MM.1S (cell line): ENCODE measurements at regions not wholly inside any gene's neighbourhood (a gene's known extent, or its start where the extent isn't known, plus 50 kb on each side); places are given as distances from the start of the nearest gene placed in this dataset.

Source experiments
- DNase-seq: peaks from one replicate; pipeline ENCODE4 v3.0.0-alpha.2; 2015
- H2AFZ ChIP-seq: fragments of 300-600 bp; sonication (generic); 2 replicates; pipeline ENCODE4 v1.6.0; 2016; ENCODE audit warnings: antibody characterized with exemption, low read length
- H3F3A ChIP-seq: fragments of 300-600 bp; sonication (generic); 2 replicates; pipeline ENCODE4 v1.6.1; 2016; ENCODE audit warnings: mild to moderate bottlenecking, antibody characterized with exemption, low read length, moderate library complexity, mixed read lengths; ENCODE audit not compliant: insufficient read depth
- H3K27ac ChIP-seq: fragments of 300-600 bp; sonication (generic); 2 replicates; pipeline ENCODE4 v1.5.1; 2016; ENCODE audit warnings: mild to moderate bottlenecking, low read length
- H3K27me3 ChIP-seq: fragments of 300-600 bp; sonication (generic); replicated peaks from 2 replicates; pipeline ENCODE4 v1.6.0; 2016; ENCODE audit warnings: low read length; ENCODE audit not compliant: insufficient read depth
- H3K36me3 ChIP-seq: fragments of 300-600 bp; sonication (generic); replicated peaks from 2 replicates; pipeline ENCODE4 v1.6.1; 2016; ENCODE audit warnings: mild to moderate bottlenecking, low read length, mixed read lengths; ENCODE audit not compliant: insufficient read depth
- H3K4me1 ChIP-seq: fragments of 300-600 bp; sonication (generic); 2 replicates; pipeline ENCODE4 v1.6.1; 2016; ENCODE audit warnings: low read length, mixed read lengths
- H3K4me2 ChIP-seq: fragments of 300-600 bp; sonication (generic); 2 replicates; pipeline ENCODE4 v1.6.0; 2016; ENCODE audit warnings: low read depth, low read length
- H3K4me3 ChIP-seq: fragments of 300-600 bp; sonication (generic); 2 replicates; pipeline ENCODE4 v1.5.1; 2016; ENCODE audit warnings: low read length, mixed read lengths
- H3K79me2 ChIP-seq: fragments of 300-600 bp; sonication (generic); 2 replicates; pipeline ENCODE4 v1.6.1; 2016; ENCODE audit warnings: mixed run types, low read length, mixed read lengths
- H3K9ac ChIP-seq: fragments of 300-600 bp; sonication (generic); 2 replicates; pipeline ENCODE4 v1.6.1; 2016; ENCODE audit warnings: low read length, mixed read lengths
- H3K9me2 ChIP-seq: fragments of 300-600 bp; sonication (generic); replicated peaks from 2 replicates; pipeline ENCODE4 v1.6.1; 2016; ENCODE audit warnings: mild to moderate bottlenecking, low read length, mixed read lengths; ENCODE audit not compliant: insufficient read depth
- H3K9me3 ChIP-seq: fragments of 300-600 bp; sonication (generic); replicated peaks from 2 replicates; pipeline ENCODE4 v1.6.1; 2016; ENCODE audit warnings: mild to moderate bottlenecking, low read length, mixed read lengths; ENCODE audit not compliant: insufficient read depth
- H4K20me1 ChIP-seq: fragments of 300-600 bp; sonication (generic); 2 replicates; pipeline ENCODE4 v1.6.1; 2016; ENCODE audit warnings: mild to moderate bottlenecking, low read length, moderate library complexity, mixed read lengths; ENCODE audit not compliant: insufficient read depth
- EZH2 ChIP-seq: fragments of 300-600 bp; sonication (generic); optimal IDR thresholded peaks from 2 replicates; pipeline ENCODE3; 2017; ENCODE audit warnings: low read depth, mild to moderate bottlenecking, antibody characterized with exemption, low read length, mixed read lengths
- EZH2phosphoT487 ChIP-seq: fragments of 300-600 bp; sonication (generic); IDR thresholded peaks from 2 replicates; pipeline ENCODE4 v1.6.1; 2018; ENCODE audit warnings: antibody characterized with exemption, low read length
- TF ChIP-seq, protein P1 (sequence below): fragments of 300-600 bp; sonication (generic); IDR thresholded peaks from 2 replicates; pipeline ENCODE4 v1.5.1; 2016; ENCODE audit warnings: antibody characterized with exemption, low read length, mixed read lengths

DNA sequence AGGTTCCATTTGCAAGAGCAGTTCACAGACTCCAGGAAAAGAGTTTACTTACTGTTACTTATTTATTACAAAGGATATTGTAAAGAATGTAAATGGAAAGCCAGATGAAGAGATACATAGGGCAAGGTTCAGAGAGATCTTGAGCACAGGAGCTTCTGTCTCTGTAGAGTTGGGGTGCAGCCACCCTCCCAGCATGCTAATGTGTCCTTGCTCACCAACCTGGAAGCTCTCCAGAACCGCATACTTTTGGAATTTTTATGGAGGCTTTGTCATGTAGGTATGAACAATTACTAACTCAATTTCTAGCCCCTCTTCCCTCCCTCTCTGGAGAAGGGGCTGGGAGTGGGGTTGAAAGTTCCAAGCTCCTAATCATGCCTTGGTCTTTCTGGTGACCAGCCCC, 857.2 kb downstream of the RPA4 start:
- no peaks in the 10 kb centered on the region for H3K9me2 ChIP-seq
- H3K4me2 ChIP-seq: no peak overlapping the region
- TF ChIP-seq, protein P1, sequence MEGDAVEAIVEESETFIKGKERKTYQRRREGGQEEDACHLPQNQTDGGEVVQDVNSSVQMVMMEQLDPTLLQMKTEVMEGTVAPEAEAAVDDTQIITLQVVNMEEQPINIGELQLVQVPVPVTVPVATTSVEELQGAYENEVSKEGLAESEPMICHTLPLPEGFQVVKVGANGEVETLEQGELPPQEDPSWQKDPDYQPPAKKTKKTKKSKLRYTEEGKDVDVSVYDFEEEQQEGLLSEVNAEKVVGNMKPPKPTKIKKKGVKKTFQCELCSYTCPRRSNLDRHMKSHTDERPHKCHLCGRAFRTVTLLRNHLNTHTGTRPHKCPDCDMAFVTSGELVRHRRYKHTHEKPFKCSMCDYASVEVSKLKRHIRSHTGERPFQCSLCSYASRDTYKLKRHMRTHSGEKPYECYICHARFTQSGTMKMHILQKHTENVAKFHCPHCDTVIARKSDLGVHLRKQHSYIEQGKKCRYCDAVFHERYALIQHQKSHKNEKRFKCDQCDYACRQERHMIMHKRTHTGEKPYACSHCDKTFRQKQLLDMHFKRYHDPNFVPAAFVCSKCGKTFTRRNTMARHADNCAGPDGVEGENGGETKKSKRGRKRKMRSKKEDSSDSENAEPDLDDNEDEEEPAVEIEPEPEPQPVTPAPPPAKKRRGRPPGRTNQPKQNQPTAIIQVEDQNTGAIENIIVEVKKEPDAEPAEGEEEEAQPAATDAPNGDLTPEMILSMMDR: no peak
- TF ChIP-seq EZH2: no peak
- no peak for TF ChIP-seq EZH2phosphoT487
- no peak for DNase-seq
- H3K9me3 ChIP-seq: no peaks in the 10 kb centered on the region
- no peak overlapping the region for H2AFZ ChIP-seq
- no peak overlapping the region for H3K27ac ChIP-seq
- no peaks in the 10 kb centered on the region; the same call in 1 of the 2 replicates for H3K4me1 ChIP-seq
- no peaks in the 10 kb centered on the region for H3K79me2 ChIP-seq
- H3K36me3 ChIP-seq: no peaks in the 10 kb centered on the region
- H3K4me3 ChIP-seq: no peak overlapping the region
- H3F3A ChIP-seq: no peaks in the 10 kb centered on the region
- H3K9ac ChIP-seq: no peak overlapping the region
- no peaks in the 10 kb centered on the region for H3K27me3 ChIP-seq
- no peaks in the 10 kb centered on the region for H4K20me1 ChIP-seq

DNA sequence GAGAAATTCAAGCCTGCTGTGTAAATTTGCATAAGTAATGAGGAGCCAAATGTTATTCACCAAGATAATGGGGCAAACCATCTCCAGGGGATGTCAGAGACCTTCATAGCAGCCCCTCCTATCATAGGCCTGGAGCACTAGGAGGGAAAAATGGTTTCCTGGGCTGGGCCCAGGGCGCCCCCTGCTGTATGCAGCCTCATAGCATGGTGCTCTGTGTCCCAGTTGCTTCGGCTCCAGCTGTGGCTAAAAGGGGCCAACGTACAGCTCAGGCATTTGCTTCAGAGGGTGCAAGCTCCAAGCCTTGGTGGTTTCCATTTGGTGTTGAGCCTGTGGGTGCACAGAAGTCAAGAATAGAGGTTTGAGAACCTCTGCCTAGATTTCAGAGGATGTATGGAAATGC, 859.3 kb downstream of the RPA4 start:
- Histone ChIP-seq H3K36me3 (no peaks in the 10 kb centered on the region), H3K9ac (no peak overlapping the region), H3K27me3 (no peaks in the 10 kb centered on the region), H2AFZ (no peak overlapping the region), H3K27ac (no peak overlapping the region), H3K4me2 (no peak overlapping the region), H3K4me3 (no peak overlapping the region), H3K4me1 (no peaks in the 10 kb centered on the region), H4K20me1 (no peaks in the 10 kb centered on the region), H3K79me2 (no peaks in the 10 kb centered on the region), H3K9me3 (no peaks in the 10 kb centered on the region), H3K9me2 (no peaks in the 10 kb centered on the region), H3F3A (no peaks in the 10 kb centered on the region)
- no peak for DNase-seq
- TF ChIP-seq, protein P1: no peak
- TF ChIP-seq EZH2phosphoT487: no peak
- TF ChIP-seq EZH2: no peak

DNA sequence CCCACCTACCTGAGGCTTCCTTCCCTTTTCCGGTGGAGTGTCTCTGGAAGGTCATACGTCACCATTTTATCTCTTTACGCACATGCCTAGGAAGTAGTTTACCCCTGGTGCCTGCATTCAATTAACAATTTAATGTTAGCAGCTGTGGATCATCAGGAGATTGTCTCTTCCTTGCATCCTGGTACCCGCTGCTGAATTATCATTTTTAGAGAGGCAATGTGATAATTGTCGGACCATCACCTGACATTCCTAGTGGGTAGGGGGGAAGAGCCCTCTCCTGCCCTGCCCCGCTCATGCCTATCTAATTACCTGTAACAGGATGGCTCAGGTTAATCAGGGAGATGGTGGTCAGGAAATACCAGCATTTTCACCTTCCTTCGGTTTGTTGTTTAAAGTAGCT, 863.6 kb downstream of the RPA4 start:
- Histone ChIP-seq H3F3A (no peaks in the 10 kb centered on the region), H3K79me2 (no peaks in the 10 kb centered on the region), H3K27me3 (no peaks in the 10 kb centered on the region), H3K9ac (no peak overlapping the region), H4K20me1 (no peaks in the 10 kb centered on the region), H3K4me2 (no peak overlapping the region), H2AFZ (no peak overlapping the region), H3K27ac (no peak overlapping the region), H3K9me2 (no peaks in the 10 kb centered on the region), H3K4me3 (no peak overlapping the region), H3K9me3 (no peaks in the 10 kb centered on the region), H3K36me3 (no peaks in the 10 kb centered on the region), H3K4me1 (no peaks in the 10 kb centered on the region)
- TF ChIP-seq EZH2: no peak
- no peak for TF ChIP-seq EZH2phosphoT487
- TF ChIP-seq, protein P1: no peak
- no peak for DNase-seq
